HCT116 (cell line): ENCODE measurements at regions not wholly inside any gene's neighbourhood (a gene's known extent, or its start where the extent isn't known, plus 50 kb on each side); places are given as distances from the start of the nearest gene placed in this dataset.
A peak's percentile ranks its signal among the peaks of the same experiment; 100 is the strongest.

Source experiments
- CBX3 ChIP-seq: IDR thresholded peaks from 2 replicates; pipeline ENCODE4 v1.6.1; 2012; ENCODE audit warnings: low read depth
- EZH2 ChIP-seq: fragments of 200-600 bp; sonication (generic); IDR thresholded peaks from 2 replicates; pipeline ENCODE4 v1.6.1; 2017; ENCODE audit warnings: antibody characterized with exemption, mixed run types
- REST ChIP-seq: IDR thresholded peaks from 2 replicates; pipeline ENCODE4 v1.6.1; 2012; ENCODE audit warnings: low read depth

GRCh38 chrX:14235004-14235403 is 205.3 kb upstream of the GEMIN8 start:
- TF ChIP-seq CBX3 (no peak), REST (peak; percentile 64), EZH2 (no peak)
